ENCODE measurements at regions not wholly inside any gene's neighbourhood (a gene's known extent, or its start where the extent isn't known, plus 50 kb on each side); places are given as distances from the start of the nearest gene placed in this dataset.
"Not testable (repeated sequence)": the region's sequence is repeated elsewhere in the genome, so short reads cannot be mapped to it uniquely, and the experiment has no call there.

- H3K79me2 ChIP-seq (replicated peaks; ENCODE audit: insufficient read depth); ATAC-seq; H3K4me1 Mint-ChIP-seq; H3K4me3 Mint-ChIP-seq; H3K4me2 ChIP-seq; H3K4me3 ChIP-seq; H3K27me3 ChIP-seq (ENCODE audit: insufficient read depth); H3K27ac Mint-ChIP-seq; H3K4me1 ChIP-seq (ENCODE audit: insufficient read depth); H4K20me1 ChIP-seq (replicated peaks; ENCODE audit: insufficient read depth); H3F3A ChIP-seq (replicated peaks; ENCODE audit: low read depth); H2AFZ ChIP-seq; H3K9me2 ChIP-seq (ENCODE audit: insufficient read depth); H3K27ac ChIP-seq (ENCODE audit: low read depth): not testable (repeated sequence)
- DNase-seq (ENCODE audit: low spot score): peak; percentile 7
- Mint-ChIP-seq H3K9me3 (peaks cover 90% of the 10 kb centered on the region), H3K36me3 (ENCODE audit: low read depth) (peaks cover 45% of the 10 kb centered on the region), H3K27me3 (ENCODE audit: insufficient read depth, low read depth, poor library complexity) (peaks cover 10% of the 10 kb centered on the region)
- peaks cover 11% of the 10 kb centered on the region; the same call in 1 of the 2 replicates for H3K36me3 ChIP-seq (ENCODE audit: insufficient read depth)
- TF ChIP-seq, protein P1, sequence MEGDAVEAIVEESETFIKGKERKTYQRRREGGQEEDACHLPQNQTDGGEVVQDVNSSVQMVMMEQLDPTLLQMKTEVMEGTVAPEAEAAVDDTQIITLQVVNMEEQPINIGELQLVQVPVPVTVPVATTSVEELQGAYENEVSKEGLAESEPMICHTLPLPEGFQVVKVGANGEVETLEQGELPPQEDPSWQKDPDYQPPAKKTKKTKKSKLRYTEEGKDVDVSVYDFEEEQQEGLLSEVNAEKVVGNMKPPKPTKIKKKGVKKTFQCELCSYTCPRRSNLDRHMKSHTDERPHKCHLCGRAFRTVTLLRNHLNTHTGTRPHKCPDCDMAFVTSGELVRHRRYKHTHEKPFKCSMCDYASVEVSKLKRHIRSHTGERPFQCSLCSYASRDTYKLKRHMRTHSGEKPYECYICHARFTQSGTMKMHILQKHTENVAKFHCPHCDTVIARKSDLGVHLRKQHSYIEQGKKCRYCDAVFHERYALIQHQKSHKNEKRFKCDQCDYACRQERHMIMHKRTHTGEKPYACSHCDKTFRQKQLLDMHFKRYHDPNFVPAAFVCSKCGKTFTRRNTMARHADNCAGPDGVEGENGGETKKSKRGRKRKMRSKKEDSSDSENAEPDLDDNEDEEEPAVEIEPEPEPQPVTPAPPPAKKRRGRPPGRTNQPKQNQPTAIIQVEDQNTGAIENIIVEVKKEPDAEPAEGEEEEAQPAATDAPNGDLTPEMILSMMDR (conservative IDR thresholded peaks at IDR 0.05; ENCODE audit: low read depth in 2 of 2): peak in 1 of 2 experiments; percentile 28; a peak in 2 of 4 replicates
These were observed 1137.5 kb downstream of the TMEM121 start for GRCh38 chr14:106663805-106664410.

DNA sequence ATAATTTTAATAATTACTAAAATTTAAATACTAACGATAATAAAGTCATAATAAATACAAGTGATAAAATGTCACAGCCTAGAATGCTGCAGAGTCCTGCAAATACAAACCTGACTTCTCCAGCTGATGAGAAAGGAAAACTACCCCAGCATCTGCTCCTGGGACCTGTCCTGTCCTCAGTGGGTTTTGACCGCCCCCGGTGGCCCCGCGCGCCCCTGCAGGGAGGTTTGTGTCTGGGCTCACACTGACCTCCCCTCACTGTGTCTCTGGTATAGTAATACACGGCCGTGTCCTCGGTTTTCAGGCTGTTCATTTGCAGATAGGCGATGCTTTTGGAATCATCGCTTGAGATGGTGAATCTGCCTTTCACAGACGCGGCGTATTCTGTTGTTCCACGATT, 1139.4 kb downstream of the TMEM121 start:
- H4K20me1 ChIP-seq (replicated peaks; ENCODE audit: insufficient read depth): no peaks in the 10 kb centered on the region
- Mint-ChIP-seq H3K4me3 (no peak overlapping the region), H3K36me3 (ENCODE audit: low read depth) (peaks cover 42% of the 10 kb centered on the region), H3K4me1 (no peaks in the 10 kb centered on the region), H3K9me3 (peaks cover 90% of the 10 kb centered on the region), H3K27ac (no peak overlapping the region), H3K27me3 (ENCODE audit: insufficient read depth, low read depth, poor library complexity) (peaks cover 10% of the 10 kb centered on the region)
- H3K27ac ChIP-seq (ENCODE audit: low read depth): no peak overlapping the region
- H3K36me3 ChIP-seq (ENCODE audit: insufficient read depth): peaks cover 18% of the 10 kb centered on the region; the same call in 1 of the 2 replicates
- no peak overlapping the region for H3K4me2 ChIP-seq
- no peaks in the 10 kb centered on the region for H3K4me1 ChIP-seq (ENCODE audit: insufficient read depth)
- H3F3A ChIP-seq (replicated peaks; ENCODE audit: low read depth): peaks cover 10% of the 10 kb centered on the region
- DNase-seq (ENCODE audit: low spot score) (no peak), ATAC-seq (no peak)
- H3K4me3 ChIP-seq: no peak overlapping the region
- H2AFZ ChIP-seq: no peak overlapping the region
- no peaks in the 10 kb centered on the region for H3K9me2 ChIP-seq (ENCODE audit: insufficient read depth)
- no peaks in the 10 kb centered on the region for H3K79me2 ChIP-seq (replicated peaks; ENCODE audit: insufficient read depth)
- no peaks in the 10 kb centered on the region for H3K27me3 ChIP-seq (ENCODE audit: insufficient read depth)
- TF ChIP-seq REST (IDR thresholded peaks at IDR 0.05; ENCODE audit: unreplicated experiment): no peak
- TF ChIP-seq NANOG (IDR thresholded peaks at IDR 0.05; ENCODE audit: borderline replicate concordance): no peak
- no peak for TF ChIP-seq EZH2phosphoT487 (IDR thresholded peaks at IDR 0.05; ENCODE audit: unreplicated experiment)
- TF ChIP-seq, protein P1 (conservative IDR thresholded peaks at IDR 0.05; ENCODE audit: low read depth in 2 of 2): no peak
- TF ChIP-seq ZNF114 (CRISPR knock-in tag; IDR thresholded peaks at IDR 0.05): no peak
- TF ChIP-seq CREB1 (CRISPR knock-in tag; IDR thresholded peaks at IDR 0.05; ENCODE audit: low read depth): no peak
- no peak for TF ChIP-seq ZNF331 (CRISPR knock-in tag; IDR thresholded peaks at IDR 0.05; ENCODE audit: low read depth)
- TF ChIP-seq EZH2 (IDR thresholded peaks at IDR 0.05; ENCODE audit: low read depth, unreplicated experiment): no peak
